Stimulated activated CD8-positive, alpha-beta memory T cell treated with anti-CD3 and anti-CD28 coated beads, Interleukin-12 subunit alpha, Interleukin-12 subunit beta, amount 100 ng/mL, for 24 hours (primary cell): ENCODE measurements at regions not wholly inside any gene's neighbourhood (a gene's known extent, or its start where the extent isn't known, plus 50 kb on each side); places are given as distances from the start of the nearest gene placed in this dataset.

ENCODE experiments used
- DNase-seq: peaks from one replicate; pipeline ENCODE4 v3.0.0-alpha.2; 2020; ENCODE audit errors: extremely low read depth

GRCh38 chr14:104439625-104440024 lies 139.9 kb upstream of the C14orf180 start:
- no peak for DNase-seq

GRCh38 chr14:104440297-104440956 lies 139.1 kb upstream of the C14orf180 start:
- DNase-seq: no peak

- DNase-seq: no peak
These were observed 138.1 kb upstream of the C14orf180 start for GRCh38 chr14:104441275-104442106.

- no peak for DNase-seq
These were observed 137.4 kb upstream of the C14orf180 start for GRCh38 chr14:104442107-104442551.

GRCh38 chr14:104442631-104443390 lies 136.8 kb upstream of the C14orf180 start:
- DNase-seq: no peak

GRCh38 chr14:104443391-104444158 lies 136.0 kb upstream of the C14orf180 start:
- no peak for DNase-seq

GRCh38 chr14:104444159-104445030 lies 135.2 kb upstream of the C14orf180 start:
- no peak for DNase-seq

- DNase-seq: no peak
These were observed 134.5 kb upstream of the C14orf180 start for GRCh38 chr14:104445086-104445485.

GRCh38 chr14:104445832-104446381 lies 133.7 kb upstream of the C14orf180 start:
- DNase-seq: no peak

- DNase-seq: no peak
These were observed 133.0 kb upstream of the C14orf180 start for GRCh38 chr14:104446611-104447010.

- no peak for DNase-seq
These were observed 131.8 kb upstream of the C14orf180 start for GRCh38 chr14:104447750-104448149.

GRCh38 chr14:104448321-104448720 lies 131.2 kb upstream of the C14orf180 start:
- DNase-seq: no peak

GRCh38 chr14:104448721-104449120 lies 130.8 kb upstream of the C14orf180 start:
- no peak for DNase-seq

- no peak for DNase-seq
These were observed 128.7 kb upstream of the C14orf180 start for GRCh38 chr14:104450811-104451401.

GRCh38 chr14:104451474-104451873 lies 128.1 kb upstream of the C14orf180 start:
- DNase-seq: no peak

- DNase-seq: no peak
These were observed 120.7 kb upstream of the C14orf180 start for GRCh38 chr14:104458845-104459244.

GRCh38 chr14:104460791-104461651 lies 118.5 kb upstream of the C14orf180 start:
- DNase-seq: no peak

GRCh38 chr14:104461676-104462449 lies 117.7 kb upstream of the C14orf180 start:
- DNase-seq: no peak
